ENCODE measurements at regions not wholly inside any gene's neighbourhood (a gene's known extent, or its start where the extent isn't known, plus 50 kb on each side); places are given as distances from the start of the nearest gene placed in this dataset.

- Histone ChIP-seq H3K4me2 (no peak overlapping the region), H3K4me3 (no peak overlapping the region), H3K9me3 (no peaks in the 10 kb centered on the region), H3K27ac (no peak overlapping the region), H3K4me1 (no peaks in the 10 kb centered on the region)
- no peak for TF ChIP-seq FOXS1 (CRISPR knock-in tag; IDR thresholded peaks at IDR 0.05)
- TF ChIP-seq ELK1 (IDR thresholded peaks at IDR 0.05; ENCODE audit: low read depth, low read length), result no peak
- FAIRE-seq (no peak), DNase-seq (ENCODE audit: low read depth in 1 of 2, low spot score in 1 of 2) (no peak), ATAC-seq (no peak)
- ChIA-PET CTCF (interaction anchor here (1.4 kb wide), 1 partner anchor 10 kb away, joined by 5 read pairs; no protein-coding TSS in a partner anchor), POLR2A (no interaction called here)
- WGBS (ENCODE audit: missing lambda C conversion rate), result 50% methylated on average over 12 of the region's 12 CpGs
These were observed 568.4 kb downstream of the PLA2G4A start for GRCh38 chr1:187396929-187397796.

- FAIRE-seq, result no peak
- CTCF ChIA-PET, result interaction anchor here (0.6 to 1.9 kb wide), 3 partner anchors 11 to 672 kb away, joined by 3 to 5 read pairs (median 3); no protein-coding TSS in a partner anchor
- POLR2A ChIA-PET, result no interaction called here
- TF ChIP-seq PHF8 (IDR thresholded peaks at IDR 0.05; ENCODE audit: borderline replicate concordance, low read depth) (no peak), CBX2 (IDR thresholded peaks at IDR 0.05; ENCODE audit: borderline replicate concordance, low read depth) (no peak), ESRRA (IDR thresholded peaks at IDR 0.05; ENCODE audit: borderline replicate concordance, low read length) (no peak), NFE2L2 (conservative IDR thresholded peaks at IDR 0.05; ENCODE audit: low read length) (no peak), ZFP36 (IDR thresholded peaks at IDR 0.05; ENCODE audit: borderline replicate concordance, partially characterized antibody) (no peak), TP53 (CRISPR knock-in tag; IDR thresholded peaks at IDR 0.05) (no peak), POLR2AphosphoS2 (conservative IDR thresholded peaks at IDR 0.05; ENCODE audit: low read length) (no peak), CHD4 (IDR thresholded peaks at IDR 0.05; ENCODE audit: borderline replicate concordance) (no peak), POLR2A (IDR thresholded peaks at IDR 0.05; ENCODE audit: low read length) (no peak), HOXA7 (CRISPR knock-in tag; IDR thresholded peaks at IDR 0.05) (no peak), CTCF (IDR thresholded peaks at IDR 0.05) (no peak), RARB (CRISPR knock-in tag; IDR thresholded peaks at IDR 0.05) (no peak), EHF (CRISPR knock-in tag; IDR thresholded peaks at IDR 0.05) (no peak), FOXS1 (CRISPR knock-in tag; IDR thresholded peaks at IDR 0.05) (no peak), HDAC2 (IDR thresholded peaks at IDR 0.05) (no peak), BCL3 (IDR thresholded peaks at IDR 0.05) (no peak), FOSB (CRISPR knock-in tag; IDR thresholded peaks at IDR 0.05) (no peak), EP300 (IDR thresholded peaks at IDR 0.05) (no peak), ATOH8 (CRISPR knock-in tag; IDR thresholded peaks at IDR 0.05; ENCODE audit: low read depth) (no peak)
- no peak overlapping the region for H3K4me3 ChIP-seq
- no peak overlapping the region for H3K27ac ChIP-seq
- WGBS (ENCODE audit: missing lambda C conversion rate), result 55% methylated on average over 4 of the region's 4 CpGs
- no peak overlapping the region for H3K4me2 ChIP-seq
- no peak for DNase-seq (ENCODE audit: low read depth in 1 of 2, low spot score in 1 of 2)
- H3K4me1 ChIP-seq, result no peaks in the 10 kb centered on the region
- no peak for ATAC-seq
- no peaks in the 10 kb centered on the region for H3K9me3 ChIP-seq
These were observed 579.7 kb downstream of the PLA2G4A start for GRCh38 chr1:187408212-187409004.

Data from A549 (cell line).